ENCODE measurements at regions not wholly inside any gene's neighbourhood (a gene's known extent, or its start where the extent isn't known, plus 50 kb on each side); places are given as distances from the start of the nearest gene placed in this dataset.

GRCh38 chr2:40734797-40735196 is 282.9 kb upstream of the SLC8A1 start:
- TF ChIP-seq CTCF (IDR thresholded peaks at IDR 0.05 in 8 of 11, conservative IDR thresholded peaks at IDR 0.05 in 3 of 11) (no peak), POLR2A (IDR thresholded peaks at IDR 0.05) (no peak)
